ENCODE measurements at regions not wholly inside any gene's neighbourhood (a gene's known extent, or its start where the extent isn't known, plus 50 kb on each side); places are given as distances from the start of the nearest gene placed in this dataset.

GRCh38 chrX:139213241-139213709 is 317.3 kb upstream of the F9 start:
- TF ChIP-seq CTCF (IDR thresholded peaks at IDR 0.05) (no peak), POLR2AphosphoS5 (IDR thresholded peaks at IDR 0.05) (no peak), POLR2A (IDR thresholded peaks at IDR 0.05) (no peak)

All from breast epithelium (tissue), 3 donors.